ENCODE measurements at regions not wholly inside any gene's neighbourhood (a gene's known extent, or its start where the extent isn't known, plus 50 kb on each side); places are given as distances from the start of the nearest gene placed in this dataset.

DNA sequence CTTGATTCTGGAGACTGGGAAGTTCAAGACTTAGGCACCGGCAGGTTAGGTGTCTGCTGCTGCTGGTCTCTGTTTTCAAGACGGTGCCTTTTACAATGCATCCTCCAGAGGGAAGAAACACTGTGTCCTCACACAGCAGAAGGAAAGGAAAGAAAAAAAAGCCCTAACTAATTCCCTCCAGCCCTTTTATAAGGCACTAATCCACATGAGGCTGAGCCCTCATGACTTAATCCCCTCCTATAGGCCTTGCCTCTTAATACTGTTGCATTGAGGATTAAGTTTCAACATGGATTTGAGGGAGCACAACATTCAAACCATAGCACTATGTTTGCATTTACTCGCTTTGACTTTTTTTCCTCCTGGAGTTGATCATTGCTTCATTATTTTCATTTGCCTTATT, 585.9 kb downstream of the TLR4 start:
- DNase-seq (ENCODE audit: low spot score), result no peak

GRCh38 chr9:118295413-118295812, 591.2 kb downstream of the TLR4 start:
- DNase-seq (ENCODE audit: low spot score) (no peak), ATAC-seq (ENCODE audit: low FRiP score) (no peak)
- TF ChIP-seq, protein P1, sequence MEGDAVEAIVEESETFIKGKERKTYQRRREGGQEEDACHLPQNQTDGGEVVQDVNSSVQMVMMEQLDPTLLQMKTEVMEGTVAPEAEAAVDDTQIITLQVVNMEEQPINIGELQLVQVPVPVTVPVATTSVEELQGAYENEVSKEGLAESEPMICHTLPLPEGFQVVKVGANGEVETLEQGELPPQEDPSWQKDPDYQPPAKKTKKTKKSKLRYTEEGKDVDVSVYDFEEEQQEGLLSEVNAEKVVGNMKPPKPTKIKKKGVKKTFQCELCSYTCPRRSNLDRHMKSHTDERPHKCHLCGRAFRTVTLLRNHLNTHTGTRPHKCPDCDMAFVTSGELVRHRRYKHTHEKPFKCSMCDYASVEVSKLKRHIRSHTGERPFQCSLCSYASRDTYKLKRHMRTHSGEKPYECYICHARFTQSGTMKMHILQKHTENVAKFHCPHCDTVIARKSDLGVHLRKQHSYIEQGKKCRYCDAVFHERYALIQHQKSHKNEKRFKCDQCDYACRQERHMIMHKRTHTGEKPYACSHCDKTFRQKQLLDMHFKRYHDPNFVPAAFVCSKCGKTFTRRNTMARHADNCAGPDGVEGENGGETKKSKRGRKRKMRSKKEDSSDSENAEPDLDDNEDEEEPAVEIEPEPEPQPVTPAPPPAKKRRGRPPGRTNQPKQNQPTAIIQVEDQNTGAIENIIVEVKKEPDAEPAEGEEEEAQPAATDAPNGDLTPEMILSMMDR (IDR thresholded peaks at IDR 0.05), result no peak

More for the DNA sequence above, 585.9 kb downstream of the TLR4 start:
- ATAC-seq (ENCODE audit: low FRiP score), result no peak
- TF ChIP-seq, protein P1 (IDR thresholded peaks at IDR 0.05), result no peak

- ATAC-seq (ENCODE audit: low FRiP score), result no peak
- TF ChIP-seq, protein P1 (IDR thresholded peaks at IDR 0.05), result no peak
- DNase-seq (ENCODE audit: low spot score), result no peak
These were observed 598.5 kb downstream of the TLR4 start for GRCh38 chr9:118302721-118303120.

DNA sequence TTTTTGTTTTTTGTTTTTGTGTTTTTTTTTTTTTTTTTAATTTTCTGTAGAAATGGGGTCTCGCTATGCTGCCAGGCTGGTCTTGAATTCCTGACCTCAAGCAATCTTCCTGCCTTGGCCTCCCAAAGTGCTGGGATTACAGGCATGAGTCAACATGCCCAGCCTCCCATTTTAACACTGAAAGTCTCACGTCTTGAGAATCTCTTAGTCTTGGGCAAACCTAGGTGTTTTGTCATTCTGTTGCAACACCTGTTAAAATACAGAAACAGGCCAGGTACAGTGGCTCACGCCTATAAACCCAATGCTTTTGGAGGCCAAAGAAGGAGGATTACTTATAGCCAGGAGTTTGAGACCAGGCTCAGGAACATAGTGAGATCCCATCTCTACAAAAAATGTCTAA, 599.0 kb downstream of the TLR4 start:
- TF ChIP-seq, protein P1 (IDR thresholded peaks at IDR 0.05), result no peak
- ATAC-seq (ENCODE audit: low FRiP score) (no peak), DNase-seq (ENCODE audit: low spot score) (no peak)

DNA sequence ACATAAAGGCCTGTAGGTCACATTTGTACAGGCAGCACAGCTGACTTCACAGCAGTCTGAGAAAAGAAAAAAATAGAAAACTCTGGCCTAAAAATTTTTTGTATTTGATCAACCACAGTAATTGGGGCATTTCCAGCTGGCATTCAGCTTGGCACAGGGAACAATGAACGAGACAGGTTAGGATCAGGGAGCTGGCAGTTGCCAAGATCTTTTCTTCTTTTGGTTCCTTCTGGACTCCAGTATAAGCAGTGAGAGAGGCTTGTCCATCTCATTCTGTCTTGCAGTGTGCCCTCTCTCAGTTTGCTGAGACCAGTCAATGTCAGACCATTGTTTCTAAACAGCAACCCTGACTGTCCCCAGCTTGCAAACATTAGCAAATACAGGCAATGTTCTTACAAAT, 601.1 kb downstream of the TLR4 start:
- DNase-seq (ENCODE audit: low spot score), result no peak
- TF ChIP-seq, protein P1 (IDR thresholded peaks at IDR 0.05), result no peak
- no peak for ATAC-seq (ENCODE audit: low FRiP score)

DNA sequence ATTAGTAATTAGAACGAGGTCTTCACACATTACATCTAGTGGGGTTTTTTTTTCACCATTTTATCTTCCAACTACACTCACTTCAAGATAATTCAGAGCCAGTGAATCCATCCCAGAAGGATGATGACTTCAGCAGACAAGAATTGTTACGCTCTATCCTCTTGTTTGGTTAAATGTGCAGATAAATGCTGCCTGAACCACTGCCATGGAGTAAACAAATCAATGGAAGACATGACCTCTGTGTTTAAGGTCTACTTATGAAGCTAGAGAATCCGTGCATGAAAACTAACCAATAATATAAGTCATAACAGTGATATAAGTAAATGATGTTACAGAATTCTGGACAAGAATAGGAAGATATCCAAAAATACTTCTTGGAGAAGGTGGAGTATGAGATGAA, 602.6 kb downstream of the TLR4 start:
- no peak for DNase-seq (ENCODE audit: low spot score)
- no peak for ATAC-seq (ENCODE audit: low FRiP score)
- TF ChIP-seq, protein P1 (IDR thresholded peaks at IDR 0.05), result no peak

- DNase-seq (ENCODE audit: low spot score), result no peak
- ATAC-seq (ENCODE audit: low FRiP score), result no peak
- TF ChIP-seq, protein P1 (IDR thresholded peaks at IDR 0.05), result no peak
These were observed 609.8 kb downstream of the TLR4 start for GRCh38 chr9:118313965-118314364.

Measured in omental fat pad (tissue), 3 donors.